HG02798 (cell line): ENCODE measurements at regions not wholly inside any gene's neighbourhood (a gene's known extent, or its start where the extent isn't known, plus 50 kb on each side); places are given as distances from the start of the nearest gene placed in this dataset.
A peak's percentile ranks its signal among the peaks of the same experiment; 100 is the strongest.

ENCODE experiments used
- ATAC-seq: cut with Tn5 transposase; IDR thresholded peaks from one replicate; pipeline ENCODE4 v1.9.1; 2021; ENCODE audit warnings: mild to moderate bottlenecking; ENCODE audit not compliant: unreplicated experiment, poor library complexity

GRCh38 chr6:90436403-90436802 lies 139.8 kb upstream of the BACH2 start:
- ATAC-seq, result no peak

- no peak for ATAC-seq
Measured at GRCh38 chr6:90435207-90435899, 138.7 kb upstream of the BACH2 start.

GRCh38 chr6:90434094-90434493 lies 137.5 kb upstream of the BACH2 start:
- ATAC-seq, result no peak

GRCh38 chr6:90432937-90433336 lies 136.3 kb upstream of the BACH2 start:
- ATAC-seq, result no peak

GRCh38 chr6:90432041-90432775 lies 135.6 kb upstream of the BACH2 start:
- no peak for ATAC-seq

GRCh38 chr6:90431576-90431975 lies 134.9 kb upstream of the BACH2 start:
- ATAC-seq, result no peak

- ATAC-seq, result no peak
Measured at GRCh38 chr6:90429713-90430112, 133.1 kb upstream of the BACH2 start.

GRCh38 chr6:90428514-90428913 lies 131.9 kb upstream of the BACH2 start:
- ATAC-seq, result no peak

GRCh38 chr6:90425161-90425641 lies 128.6 kb upstream of the BACH2 start:
- ATAC-seq, result peak; percentile 99

GRCh38 chr6:90424580-90424979 lies 127.9 kb upstream of the BACH2 start:
- ATAC-seq, result no peak

- no peak for ATAC-seq
Measured at GRCh38 chr6:90421666-90422065, 125.0 kb upstream of the BACH2 start.

GRCh38 chr6:90420500-90420899 lies 123.9 kb upstream of the BACH2 start:
- no peak for ATAC-seq

GRCh38 chr6:90417385-90417784 lies 120.7 kb upstream of the BACH2 start:
- no peak for ATAC-seq

- ATAC-seq, result no peak
Measured at GRCh38 chr6:90416322-90416721, 119.7 kb upstream of the BACH2 start.

- ATAC-seq, result no peak
Measured at GRCh38 chr6:90415178-90415577, 118.5 kb upstream of the BACH2 start.

- no peak for ATAC-seq
Measured at GRCh38 chr6:90414352-90414751, 117.7 kb upstream of the BACH2 start.

- peak; percentile 28 for ATAC-seq
Measured at GRCh38 chr6:90413867-90414266, 117.2 kb upstream of the BACH2 start.

GRCh38 chr6:90413396-90413795 lies 116.8 kb upstream of the BACH2 start:
- no peak for ATAC-seq

GRCh38 chr6:90412538-90413369 lies 116.1 kb upstream of the BACH2 start:
- ATAC-seq, result no peak

- ATAC-seq, result peak; percentile 88
Measured at GRCh38 chr6:90411292-90411781, 114.7 kb upstream of the BACH2 start.

GRCh38 chr6:90409700-90410099 lies 113.1 kb upstream of the BACH2 start:
- ATAC-seq, result no peak
